Trophoblast cell (in vitro differentiated cells and primary cell): ENCODE measurements at regions not wholly inside any gene's neighbourhood (a gene's known extent, or its start where the extent isn't known, plus 50 kb on each side); places are given as distances from the start of the nearest gene placed in this dataset.

Source experiments
- DNase-seq, 2 donors: peaks; one replicate each; pipeline ENCODE4 v3.0.0-alpha.2; 2016
- H2AFZ ChIP-seq: 2 replicates; pipeline ENCODE4 v1.6.1; 2013; ENCODE audit warnings: low read length, moderate library complexity, mild to moderate bottlenecking; ENCODE audit not compliant: insufficient read depth, poor library complexity
- H2AK5ac ChIP-seq: 2 replicates; pipeline ENCODE4 v1.6.1; 2013; ENCODE audit warnings: mild to moderate bottlenecking, low read length
- H2BK120ac ChIP-seq: 2 replicates; pipeline ENCODE4 v1.6.1; 2013; ENCODE audit warnings: low read length, mild to moderate bottlenecking, moderate library complexity; ENCODE audit not compliant: insufficient read depth, poor library complexity
- H2BK12ac ChIP-seq: 2 replicates; pipeline ENCODE4 v1.6.1; 2013; ENCODE audit warnings: mild to moderate bottlenecking, low read length, moderate library complexity
- H2BK5ac ChIP-seq: 2 replicates; pipeline ENCODE4 v1.6.1; 2013; ENCODE audit warnings: low read length, low read depth, moderate library complexity, mild to moderate bottlenecking; ENCODE audit not compliant: poor library complexity
- H3K14ac ChIP-seq: 2 replicates; pipeline ENCODE4 v1.6.1; 2013; ENCODE audit warnings: mild to moderate bottlenecking, low read length
- H3K18ac ChIP-seq: 2 replicates; pipeline ENCODE4 v1.6.1; 2013; ENCODE audit warnings: mild to moderate bottlenecking, low read length
- H3K23ac ChIP-seq: 2 replicates; pipeline ENCODE4 v1.6.1; 2013; ENCODE audit warnings: low read length
- H3K27ac ChIP-seq: 2 replicates; pipeline ENCODE4 v1.5.1; 2013; ENCODE audit warnings: low read depth, mild to moderate bottlenecking, inconsistent platforms, low read length, moderate library complexity
- H3K27me3 ChIP-seq: 2 replicates; pipeline ENCODE4 v1.6.1; 2013; ENCODE audit warnings: inconsistent platforms, mild to moderate bottlenecking, low read length, moderate library complexity; ENCODE audit not compliant: insufficient read depth
- H3K36me3 ChIP-seq, 2 experiments: 1 replicate in 1 of 2; 2 replicates in 1 of 2; pipeline ENCODE4 v1.6.1; 2013; ENCODE audit warnings: low read length in 2 of 2, mild to moderate bottlenecking in 2 of 2, moderate library complexity in 1 of 2; ENCODE audit not compliant: insufficient read depth in 2 of 2, control insufficient read depth in 1 of 2
- H3K4ac ChIP-seq: 2 replicates; pipeline ENCODE4 v1.6.1; 2013; ENCODE audit warnings: low read depth, mild to moderate bottlenecking, low read length, moderate library complexity
- H3K4me1 ChIP-seq, 2 experiments: 1 replicate in 1 of 2; 2 replicates in 1 of 2; pipeline ENCODE4 v1.6.1; 2013; ENCODE audit warnings: low read length in 2 of 2, mild to moderate bottlenecking in 2 of 2, moderate library complexity in 1 of 2; ENCODE audit not compliant: insufficient read depth in 2 of 2, control insufficient read depth in 1 of 2
- H3K4me2 ChIP-seq: 2 replicates; pipeline ENCODE4 v1.6.1; 2013; ENCODE audit warnings: inconsistent platforms, mild to moderate bottlenecking, low read length, moderate library complexity
- H3K4me3 ChIP-seq: 2 replicates; pipeline ENCODE4 v1.5.1; 2013; ENCODE audit warnings: mild to moderate bottlenecking, low read depth, low read length, inconsistent platforms
- H3K79me1 ChIP-seq: one replicate; pipeline ENCODE4 v1.6.1; 2013; ENCODE audit warnings: low read length
- H3K79me2 ChIP-seq: 2 replicates; pipeline ENCODE4 v1.6.1; 2013; ENCODE audit warnings: low read length, mild to moderate bottlenecking; ENCODE audit not compliant: control insufficient read depth, insufficient read depth, poor library complexity
- H3K9ac ChIP-seq: 2 replicates; pipeline ENCODE4 v1.6.1; 2013; ENCODE audit warnings: mild to moderate bottlenecking, low read length
- H3K9me3 ChIP-seq: 2 replicates; pipeline ENCODE4 v1.6.1; 2013; ENCODE audit warnings: low read depth, mild to moderate bottlenecking, control low read depth, inconsistent platforms, low read length; ENCODE audit not compliant: insufficient read depth
- H4K12ac ChIP-seq: 2 replicates; pipeline ENCODE4 v1.6.1; 2013; ENCODE audit warnings: low read depth, mild to moderate bottlenecking, low read length, moderate library complexity
- H4K8ac ChIP-seq: 2 replicates; pipeline ENCODE4 v1.6.1; 2013; ENCODE audit warnings: low read depth, mild to moderate bottlenecking, low read length, moderate library complexity
- H4K91ac ChIP-seq: one replicate; pipeline ENCODE4 v1.6.1; 2013; ENCODE audit warnings: low read depth, mild to moderate bottlenecking, low read length, moderate library complexity
- WGBS: extraction: QIAGEN DNeasy Blood & Tissue Kit; methylation state at CpG from one replicate; pipeline ENCODE4 v1.1.7; 2013; ENCODE audit warnings: missing lambda C conversion rate; ENCODE audit not compliant: insufficient read length, insufficient coverage; ENCODE audit errors: extremely low coverage; 5-methylcytosine and 5-hydroxymethylcytosine counted together

DNA sequence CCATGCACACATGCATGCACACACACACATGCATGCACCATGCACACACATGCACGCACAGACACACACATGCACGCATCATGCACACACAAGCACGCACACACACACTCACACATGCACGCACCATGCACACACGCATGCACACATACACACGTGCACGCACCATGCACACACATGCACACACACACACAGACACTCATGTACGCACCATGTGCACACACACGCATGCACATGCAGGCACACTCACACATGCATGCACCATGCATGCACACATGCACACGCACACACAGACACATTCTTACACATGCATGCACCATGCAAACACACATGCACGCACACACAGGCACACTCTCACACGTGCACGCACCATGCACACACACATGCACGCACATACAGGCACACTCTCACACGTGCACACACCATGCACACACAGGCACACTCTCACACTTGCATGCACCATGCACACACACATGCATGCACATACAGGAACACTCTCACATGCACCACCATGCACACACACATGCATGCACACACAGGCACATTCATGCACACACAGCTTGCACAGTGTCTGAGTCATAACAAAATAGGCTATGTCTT is 117.5 kb downstream of the TENT4A start:
- no peak overlapping the region for H3K18ac ChIP-seq
- no peaks in the 10 kb centered on the region for H3K79me1 ChIP-seq
- no peak overlapping the region for H3K14ac ChIP-seq
- H3K23ac ChIP-seq = peak overlapping the region; percentile 100
- H4K91ac ChIP-seq = no peak overlapping the region
- H3K9ac ChIP-seq = peak overlapping the region; percentile 38
- no CpG with 5 or more reads among the region's 15 CpGs for WGBS
- no peak for DNase-seq
- H3K4me1 ChIP-seq = no peaks in the 10 kb centered on the region
- no peak overlapping the region for H3K27ac ChIP-seq
- H3K4me2 ChIP-seq = no peak overlapping the region
- peak overlapping the region; percentile 67 for H3K4me3 ChIP-seq
- H3K9me3 ChIP-seq = peaks cover 7% of the 10 kb centered on the region
- no peaks in the 10 kb centered on the region for H3K27me3 ChIP-seq
- no peaks in the 10 kb centered on the region for H3K79me2 ChIP-seq
- H2BK12ac ChIP-seq = no peak overlapping the region
- H3K4ac ChIP-seq = no peak overlapping the region
- H2BK120ac ChIP-seq = no peak overlapping the region
- H4K12ac ChIP-seq = no peak overlapping the region
- no peaks in the 10 kb centered on the region for H3K36me3 ChIP-seq
- no peak overlapping the region for H2AK5ac ChIP-seq
- H2BK5ac ChIP-seq = no peak overlapping the region
- H4K8ac ChIP-seq = no peak overlapping the region
- H2AFZ ChIP-seq = no peak overlapping the region

DNA sequence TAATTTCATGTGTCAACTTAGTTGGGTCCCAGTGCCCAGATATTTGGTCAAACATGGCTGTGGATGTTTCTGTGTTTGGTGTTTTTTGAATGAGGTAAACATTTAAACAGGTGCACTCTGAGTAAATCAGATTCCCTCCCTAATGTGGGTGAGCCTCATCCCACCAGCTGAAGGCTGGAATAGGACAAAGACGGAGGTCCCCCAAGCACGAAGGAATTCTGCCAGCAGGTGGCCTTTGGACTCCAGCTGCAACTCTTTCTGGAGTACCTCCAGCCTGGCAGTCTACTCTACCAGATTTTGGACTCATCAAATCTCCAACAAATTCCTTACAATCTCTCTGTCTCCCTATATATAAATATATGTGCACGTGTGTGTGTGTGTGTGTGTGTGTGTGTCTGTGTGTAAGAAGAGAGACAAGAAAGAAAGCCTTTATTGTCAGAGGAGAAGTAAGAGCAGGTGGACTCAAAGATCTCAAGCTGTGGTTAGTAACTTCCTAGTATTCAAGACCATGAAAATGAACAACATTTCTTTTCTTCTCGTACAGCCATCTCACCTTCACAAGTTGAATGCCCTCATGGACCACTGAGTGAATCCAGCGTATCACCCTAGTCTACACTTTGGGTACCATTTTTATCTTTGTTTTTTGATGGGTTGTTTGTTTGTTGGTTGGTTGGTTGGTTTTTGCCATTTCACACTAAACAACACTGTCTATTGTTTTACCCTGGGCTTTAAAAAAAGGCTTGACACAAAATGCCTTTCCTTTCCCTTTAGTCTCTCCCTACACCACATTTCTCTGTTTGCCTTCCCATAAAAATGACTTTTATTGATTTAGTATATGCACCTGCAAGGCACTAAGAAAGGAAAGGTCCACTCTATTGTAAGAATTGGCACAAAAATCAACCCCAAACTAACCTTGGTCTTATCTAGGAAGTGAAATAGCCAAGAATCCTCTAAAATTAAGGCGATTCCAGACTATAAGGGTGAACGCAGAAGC is 118.7 kb downstream of the TENT4A start:
- Histone ChIP-seq H3K27ac (no peak overlapping the region), H2AK5ac (no peak overlapping the region), H3K4me1 (no peaks in the 10 kb centered on the region), H4K12ac (no peak overlapping the region), H4K8ac (no peak overlapping the region), H3K9ac (no peak overlapping the region), H3K4me3 (no peak overlapping the region), H3K18ac (no peak overlapping the region), H2BK5ac (no peak overlapping the region), H3K36me3 (no peaks in the 10 kb centered on the region), H3K79me1 (no peaks in the 10 kb centered on the region), H3K79me2 (no peaks in the 10 kb centered on the region), H2BK120ac (no peak overlapping the region), H3K23ac (peak overlapping the region; percentile 18), H3K27me3 (no peaks in the 10 kb centered on the region), H3K4ac (no peak overlapping the region), H3K4me2 (no peak overlapping the region), H2AFZ (no peak overlapping the region), H2BK12ac (no peak overlapping the region), H3K9me3 (peaks cover 7% of the 10 kb centered on the region), H4K91ac (no peak overlapping the region), H3K14ac (no peak overlapping the region)
- DNase-seq = no peak
- no CpG with 5 or more reads among the region's 7 CpGs for WGBS

GRCh38 chr5:6832994-6833393 is 119.8 kb downstream of the TENT4A start:
- no CpG with 5 or more reads among the region's 2 CpGs for WGBS
- Histone ChIP-seq H3K27me3 (no peaks in the 10 kb centered on the region), H4K8ac (no peak overlapping the region), H3K9me3 (peaks cover 9% of the 10 kb centered on the region), H3K4me2 (no peak overlapping the region), H2BK120ac (no peak overlapping the region), H3K79me2 (no peaks in the 10 kb centered on the region), H4K91ac (no peak overlapping the region), H2AK5ac (no peak overlapping the region), H3K27ac (no peak overlapping the region), H3K14ac (no peak overlapping the region), H3K79me1 (no peaks in the 10 kb centered on the region), H3K23ac (no peak overlapping the region), H3K4me1 (no peaks in the 10 kb centered on the region), H4K12ac (no peak overlapping the region), H3K9ac (no peak overlapping the region), H3K18ac (no peak overlapping the region), H2BK12ac (no peak overlapping the region), H3K4me3 (no peak overlapping the region), H2BK5ac (no peak overlapping the region), H3K36me3 (no peaks in the 10 kb centered on the region), H2AFZ (no peak overlapping the region), H3K4ac (no peak overlapping the region)
- no peak for DNase-seq

- no peaks in the 10 kb centered on the region for H3K79me2 ChIP-seq
- H3K9ac ChIP-seq = no peak overlapping the region
- peaks cover 11% of the 10 kb centered on the region for H3K9me3 ChIP-seq
- H2AK5ac ChIP-seq = no peak overlapping the region
- H3K4me2 ChIP-seq = no peak overlapping the region
- no peak overlapping the region for H2BK120ac ChIP-seq
- no peak overlapping the region for H3K27ac ChIP-seq
- H4K8ac ChIP-seq = no peak overlapping the region
- H3K4me3 ChIP-seq = no peak overlapping the region
- no peaks in the 10 kb centered on the region for H3K4me1 ChIP-seq
- no peak overlapping the region for H3K4ac ChIP-seq
- no peak overlapping the region for H2BK12ac ChIP-seq
- no peak overlapping the region for H3K18ac ChIP-seq
- H4K12ac ChIP-seq = no peak overlapping the region
- no peak overlapping the region for H2BK5ac ChIP-seq
- no peak overlapping the region for H2AFZ ChIP-seq
- H3K36me3 ChIP-seq = no peaks in the 10 kb centered on the region
- no peak for DNase-seq
- H3K27me3 ChIP-seq = no peaks in the 10 kb centered on the region
- H4K91ac ChIP-seq = no peak overlapping the region
- WGBS = no CpG with 5 or more reads among the region's 1 CpG
- no peak overlapping the region for H3K23ac ChIP-seq
- H3K14ac ChIP-seq = no peak overlapping the region
- H3K79me1 ChIP-seq = no peaks in the 10 kb centered on the region
These were observed 120.2 kb downstream of the TENT4A start for GRCh38 chr5:6833406-6833805.
